GM21381 (cell line): ENCODE measurements at regions not wholly inside any gene's neighbourhood (a gene's known extent, or its start where the extent isn't known, plus 50 kb on each side); places are given as distances from the start of the nearest gene placed in this dataset.

Experiments used
- ATAC-seq: cut with Tn5 transposase; IDR thresholded peaks from one replicate; pipeline ENCODE4 v1.9.1; 2021; ENCODE audit warnings: mild to moderate bottlenecking, moderate library complexity; ENCODE audit not compliant: unreplicated experiment

GRCh38 chr1:38352869-38353268, 306.3 kb upstream of the POU3F1 start:
- no peak for ATAC-seq

DNA sequence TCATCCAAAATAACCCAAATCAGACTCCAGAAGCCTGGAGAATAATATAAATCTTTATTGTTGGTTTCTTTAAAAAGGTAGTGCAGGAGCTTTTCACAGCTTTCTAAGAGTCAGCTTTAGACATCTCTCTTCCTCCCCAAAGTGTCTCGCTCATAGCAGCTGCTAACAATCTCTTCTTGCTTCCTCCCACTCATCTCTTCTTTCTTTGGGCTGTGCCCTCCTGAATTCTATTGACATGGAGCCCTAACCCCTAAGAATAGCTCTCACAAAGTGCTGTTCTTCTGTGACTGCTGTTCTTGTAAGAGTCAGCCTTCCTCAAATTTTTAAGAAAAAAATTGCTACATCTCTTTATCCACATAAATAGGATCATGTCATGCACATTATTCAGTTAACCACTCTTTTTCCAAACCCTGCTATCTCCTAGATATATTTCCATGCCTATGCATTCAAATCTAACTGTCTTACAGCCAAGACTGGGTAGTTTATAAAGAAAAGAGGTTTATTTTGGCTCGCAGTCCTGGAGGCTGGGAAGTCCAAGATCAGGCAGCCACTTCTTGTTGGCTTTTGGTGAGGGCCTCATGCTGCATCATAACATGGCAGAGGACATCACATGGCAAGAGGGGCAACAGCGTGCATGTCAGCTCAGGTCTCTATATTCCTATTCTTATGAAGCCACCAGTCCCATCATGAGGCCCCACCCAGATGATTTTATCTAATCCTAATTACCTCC, 301.0 kb upstream of the POU3F1 start:
- no peak for ATAC-seq

- ATAC-seq: no peak
These were observed 298.1 kb upstream of the POU3F1 start for GRCh38 chr1:38344716-38345115.

DNA sequence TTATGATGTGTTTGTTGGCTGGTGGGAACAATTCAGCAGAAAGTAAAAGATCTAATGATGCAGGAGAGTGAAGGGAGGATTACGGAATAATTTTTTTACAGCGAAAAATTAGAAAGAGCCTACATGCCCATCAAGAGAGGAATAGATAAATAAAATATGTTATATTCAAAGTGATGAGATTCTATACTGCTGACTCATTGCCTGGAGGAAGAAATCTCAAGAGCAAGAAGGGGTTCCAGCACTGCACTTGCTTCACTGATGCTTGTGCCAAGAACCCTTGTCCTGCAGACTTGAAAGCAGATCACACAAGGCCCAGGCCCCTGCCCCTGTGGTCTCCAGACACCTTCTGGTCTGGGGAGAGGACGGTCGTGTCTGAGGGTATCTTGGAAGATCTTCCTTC, 295.1 kb upstream of the POU3F1 start:
- no peak for ATAC-seq

DNA sequence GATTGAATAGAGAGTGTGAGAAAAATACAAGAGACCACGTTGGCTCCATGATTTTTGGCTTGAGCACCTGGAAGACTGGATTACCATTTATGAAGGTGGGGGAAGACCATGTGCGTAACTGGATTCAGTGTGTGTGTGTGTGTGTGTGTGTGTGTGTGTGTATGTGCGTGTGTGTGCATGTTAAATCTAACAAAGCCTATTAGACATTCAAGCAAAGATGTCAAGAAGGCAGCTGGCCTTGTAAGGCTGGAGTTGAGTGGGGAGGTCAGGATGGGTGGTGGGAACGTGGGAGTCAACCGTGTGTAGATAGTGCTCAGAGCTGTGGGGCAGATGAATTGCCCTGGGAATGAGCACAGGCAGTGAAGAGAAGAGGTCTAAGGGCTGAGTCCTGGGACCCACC, 293.8 kb upstream of the POU3F1 start:
- ATAC-seq: no peak

- ATAC-seq: no peak
These were observed 291.1 kb upstream of the POU3F1 start for GRCh38 chr1:38337711-38338110.

DNA sequence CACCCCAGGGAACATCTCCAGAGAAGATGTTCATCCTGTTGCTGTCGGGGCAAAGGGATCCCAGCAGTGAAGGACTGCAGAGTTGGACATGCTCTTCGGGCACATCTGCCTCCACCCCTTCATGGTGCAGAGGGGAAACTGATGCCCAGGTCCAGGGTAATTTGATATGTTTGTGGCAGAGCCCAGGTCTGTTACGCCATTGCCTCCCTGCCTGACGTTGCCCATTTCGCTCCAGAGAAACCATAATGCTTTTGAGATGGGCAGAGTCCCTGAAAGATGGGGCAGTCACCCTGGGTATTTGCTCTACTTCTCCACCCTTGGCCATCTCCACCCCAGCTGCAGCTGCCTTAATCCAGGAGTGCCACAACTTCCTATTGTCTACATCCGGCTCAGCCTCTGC, 290.4 kb upstream of the POU3F1 start:
- ATAC-seq: no peak

DNA sequence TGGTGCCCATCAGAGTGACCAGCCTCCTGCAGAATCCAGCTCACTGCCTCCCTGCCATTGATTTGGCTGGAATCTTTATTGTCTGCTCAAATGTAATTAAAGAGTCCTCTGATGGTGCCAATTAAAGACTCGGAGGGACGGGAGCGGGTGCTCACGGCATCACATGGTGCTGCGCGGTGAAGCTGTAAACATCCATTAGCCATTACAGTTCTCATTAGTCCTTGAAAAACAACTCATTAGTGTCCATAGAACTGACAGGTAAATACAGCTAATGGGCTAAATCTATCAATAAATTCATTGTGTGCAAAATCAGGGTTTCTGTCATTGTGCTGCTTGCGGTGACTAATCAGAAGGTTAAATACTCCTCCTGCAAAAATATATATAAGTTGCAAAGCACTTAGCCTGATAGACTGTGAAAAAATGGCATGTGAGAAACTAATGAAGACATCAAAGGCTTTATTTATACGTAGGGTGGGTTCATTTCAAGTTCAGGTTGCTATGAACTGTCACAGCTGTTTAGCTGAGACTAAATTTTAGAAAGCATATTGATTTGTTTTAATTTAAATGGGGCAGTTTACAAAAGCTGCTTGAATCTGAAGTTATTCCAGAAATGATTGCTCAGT, 289.8 kb upstream of the POU3F1 start:
- ATAC-seq: no peak

- ATAC-seq: no peak
These were observed 288.5 kb upstream of the POU3F1 start for GRCh38 chr1:38334930-38335592.

- ATAC-seq: no peak
These were observed 286.2 kb upstream of the POU3F1 start for GRCh38 chr1:38332649-38333310.

- ATAC-seq: no peak
These were observed 285.1 kb upstream of the POU3F1 start for GRCh38 chr1:38331496-38332210.

DNA sequence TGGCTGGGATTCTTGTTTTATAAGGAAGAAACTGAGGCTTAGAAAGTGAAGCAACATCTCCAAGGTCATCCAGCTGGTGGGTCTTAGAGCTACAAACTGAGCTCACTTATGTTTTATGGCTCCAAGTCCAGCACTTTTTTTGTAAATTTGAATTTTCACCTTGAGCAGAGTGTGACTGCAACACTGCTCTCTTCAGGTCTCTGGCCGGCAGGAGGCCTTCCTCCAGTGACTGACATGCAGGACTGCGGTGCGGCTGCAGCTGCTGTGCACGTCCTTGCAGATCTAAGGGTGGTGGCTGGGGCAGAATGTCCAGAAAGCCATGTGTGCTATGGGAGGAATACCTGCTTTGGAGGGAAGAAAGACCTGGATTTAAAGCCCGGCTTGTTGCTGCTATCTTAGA, 284.2 kb upstream of the POU3F1 start:
- no peak for ATAC-seq

DNA sequence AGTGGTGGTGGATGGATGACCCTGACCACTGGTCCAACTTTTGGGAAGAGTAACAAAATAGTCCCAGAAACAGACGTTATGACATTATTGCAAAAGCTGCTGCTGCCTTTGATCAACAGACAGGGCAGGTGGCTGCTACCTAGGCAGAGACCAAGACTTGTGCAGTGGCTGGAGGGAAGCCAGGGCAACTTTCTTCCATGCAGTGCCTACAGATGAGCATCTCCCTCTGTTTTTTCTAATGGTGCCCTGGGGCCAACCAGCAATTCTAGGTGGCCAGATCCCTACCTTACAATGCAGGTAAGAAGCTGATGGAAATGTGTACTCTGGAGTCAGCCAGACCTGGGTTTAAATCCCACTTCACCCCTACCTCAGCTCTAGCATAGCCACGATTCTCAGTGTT, 283.1 kb upstream of the POU3F1 start:
- ATAC-seq: no peak

- no peak for ATAC-seq
These were observed 281.9 kb upstream of the POU3F1 start for GRCh38 chr1:38328278-38329035.

DNA sequence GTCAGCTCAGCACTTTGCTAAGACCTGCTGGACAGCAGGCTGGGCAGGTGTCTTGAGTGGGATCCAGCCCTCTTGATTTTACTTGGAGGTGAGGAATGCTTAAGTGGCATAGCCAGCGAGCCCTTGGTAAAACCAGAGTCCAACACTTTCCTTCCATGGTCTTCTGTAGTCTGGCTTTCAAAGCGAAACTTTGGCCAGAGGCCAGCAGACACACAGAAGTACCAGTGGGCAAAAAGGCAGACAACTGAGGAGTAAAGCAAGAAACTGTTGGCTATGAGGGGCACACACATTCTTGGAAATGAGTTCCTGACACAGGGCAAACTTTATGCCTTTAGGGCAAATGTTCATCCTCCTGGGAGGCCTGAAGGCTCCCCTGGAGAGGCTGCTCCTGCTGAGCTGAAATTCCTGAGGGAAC, 281.0 kb upstream of the POU3F1 start:
- ATAC-seq: no peak

GRCh38 chr1:38326856-38327255, 280.3 kb upstream of the POU3F1 start:
- no peak for ATAC-seq

- no peak for ATAC-seq
These were observed 279.5 kb upstream of the POU3F1 start for GRCh38 chr1:38326135-38326534.

GRCh38 chr1:38312753-38313152, 266.2 kb upstream of the POU3F1 start:
- no peak for ATAC-seq

DNA sequence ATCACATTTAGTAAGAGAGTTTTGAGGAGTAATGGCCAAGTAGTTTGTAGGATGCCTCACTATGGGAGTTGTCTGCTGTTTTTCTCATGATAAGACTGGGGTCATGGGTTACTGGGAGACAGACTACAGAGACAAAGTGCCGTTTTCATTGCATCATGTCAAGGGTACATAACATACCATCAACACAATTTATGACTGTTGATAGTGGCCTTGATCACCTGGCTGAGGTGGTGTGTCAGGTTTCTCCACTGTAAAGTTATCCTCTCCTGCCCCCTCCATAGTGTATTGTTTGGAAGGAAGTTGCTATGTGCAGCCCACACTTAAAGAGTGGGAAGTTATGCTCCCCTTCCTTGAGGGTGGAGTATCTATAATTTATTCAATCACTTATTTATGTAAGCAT, 263.5 kb upstream of the POU3F1 start:
- no peak for ATAC-seq

DNA sequence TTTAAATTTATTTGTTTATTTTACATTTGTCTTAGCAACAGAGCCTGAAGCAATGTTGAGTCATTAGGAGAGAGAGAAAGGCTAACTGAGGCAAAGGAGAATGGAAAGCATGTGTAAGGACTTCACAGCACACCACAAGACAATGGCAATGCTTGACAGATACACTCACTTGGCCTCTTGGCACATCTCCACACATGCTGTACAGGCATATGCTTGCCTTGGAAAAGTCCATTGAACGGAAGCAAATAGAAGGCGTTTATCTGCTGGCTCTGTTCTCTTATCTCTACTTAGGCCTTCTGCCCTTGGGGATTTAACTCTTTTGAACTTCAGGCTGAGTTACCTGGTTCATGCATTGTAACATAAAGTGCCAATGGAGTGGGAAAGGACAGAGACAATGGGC, 262.2 kb upstream of the POU3F1 start:
- ATAC-seq: no peak
